ENCODE measurements at regions not wholly inside any gene's neighbourhood (a gene's known extent, or its start where the extent isn't known, plus 50 kb on each side); places are given as distances from the start of the nearest gene placed in this dataset.
A peak's percentile ranks its signal among the peaks of the same experiment; 100 is the strongest.

- DNase-seq, result no peak
Measured at GRCh38 chr13:34593658-34594057, 348.4 kb upstream of the NBEA start.

GRCh38 chr13:34594507-34594906, 347.6 kb upstream of the NBEA start:
- DNase-seq, result no peak

GRCh38 chr13:34608331-34608730, 333.7 kb upstream of the NBEA start:
- no peak for DNase-seq

- no peak for DNase-seq
Measured at GRCh38 chr13:34611671-34612070, 330.4 kb upstream of the NBEA start.

GRCh38 chr13:34617473-34618083, 324.5 kb upstream of the NBEA start:
- DNase-seq, result no peak

GRCh38 chr13:34618654-34619053, 323.4 kb upstream of the NBEA start:
- DNase-seq, result no peak

GRCh38 chr13:34619326-34619725, 322.7 kb upstream of the NBEA start:
- DNase-seq, result no peak

- no peak for DNase-seq
Measured at GRCh38 chr13:34620074-34620850, 321.8 kb upstream of the NBEA start.

GRCh38 chr13:34620862-34621261, 321.2 kb upstream of the NBEA start:
- DNase-seq, result no peak

- DNase-seq, result no peak
Measured at GRCh38 chr13:34623331-34623730, 318.7 kb upstream of the NBEA start.

- DNase-seq, result no peak
Measured at GRCh38 chr13:34627509-34628208, 314.4 kb upstream of the NBEA start.

GRCh38 chr13:34628209-34628682, 313.8 kb upstream of the NBEA start:
- no peak for DNase-seq

- DNase-seq, result peak in 5 of 56 donors; percentile 1 to 24 (median 9)
Measured at GRCh38 chr13:34634448-34634847, 307.6 kb upstream of the NBEA start.

GRCh38 chr13:34637138-34637537, 304.9 kb upstream of the NBEA start:
- DNase-seq, result no peak

GRCh38 chr13:34637636-34638035, 304.4 kb upstream of the NBEA start:
- DNase-seq, result no peak

- no peak for DNase-seq
Measured at GRCh38 chr13:34638897-34639296, 303.2 kb upstream of the NBEA start.

- DNase-seq, result no peak
Measured at GRCh38 chr13:34640179-34640992, 301.7 kb upstream of the NBEA start.

GRCh38 chr13:34640993-34641330, 301.1 kb upstream of the NBEA start:
- no peak for DNase-seq

GRCh38 chr13:34647379-34648150, 294.5 kb upstream of the NBEA start:
- DNase-seq, result no peak

GRCh38 chr13:34654203-34654602, 287.9 kb upstream of the NBEA start:
- no peak for DNase-seq

- DNase-seq, result no peak
Measured at GRCh38 chr13:34654647-34655046, 287.4 kb upstream of the NBEA start.

All from nucleus accumbens (tissue), 56 donors.